ENCODE measurements at regions not wholly inside any gene's neighbourhood (a gene's known extent, or its start where the extent isn't known, plus 50 kb on each side); places are given as distances from the start of the nearest gene placed in this dataset.
A peak's percentile ranks its signal among the peaks of the same experiment; 100 is the strongest.
"Not testable (repeated sequence)": the region's sequence is repeated elsewhere in the genome, so short reads cannot be mapped to it uniquely, and the experiment has no call there.

- H3K4me3 ChIP-seq (ENCODE audit: low read depth, low read length), result no peak overlapping the region
- DNase-seq (ENCODE audit: low read depth), result no peak
- TF ChIP-seq CTCF (IDR thresholded peaks at IDR 0.05; ENCODE audit: low read depth, low read length, missing control alignments), result no peak
Measured at GRCh38 chr12:42030588-42030987, 114.1 kb downstream of the GXYLT1 start.

- no peak for DNase-seq (ENCODE audit: low read depth)
- no peak for TF ChIP-seq CTCF (IDR thresholded peaks at IDR 0.05; ENCODE audit: low read depth, low read length, missing control alignments)
- H3K4me3 ChIP-seq (ENCODE audit: low read depth, low read length), result no peak overlapping the region
Measured at GRCh38 chr12:42027546-42027945, 117.1 kb downstream of the GXYLT1 start.

GRCh38 chr12:42024495-42024830, 120.2 kb downstream of the GXYLT1 start:
- H3K4me3 ChIP-seq (ENCODE audit: low read depth, low read length), result no peak overlapping the region
- no peak for DNase-seq (ENCODE audit: low read depth)
- TF ChIP-seq CTCF (IDR thresholded peaks at IDR 0.05; ENCODE audit: low read depth, low read length, missing control alignments), result no peak

GRCh38 chr12:42023733-42024494, 120.8 kb downstream of the GXYLT1 start:
- peak; percentile 92 for TF ChIP-seq CTCF (IDR thresholded peaks at IDR 0.05; ENCODE audit: low read depth, low read length, missing control alignments)
- DNase-seq (ENCODE audit: low read depth), result peak; percentile 25
- peak overlapping the region; percentile 6; the same call in 1 of the 2 replicates for H3K4me3 ChIP-seq (ENCODE audit: low read depth, low read length)

GRCh38 chr12:42021937-42022336, 122.7 kb downstream of the GXYLT1 start:
- not testable (repeated sequence) for DNase-seq (ENCODE audit: low read depth); H3K4me3 ChIP-seq (ENCODE audit: low read depth, low read length)

- DNase-seq (ENCODE audit: low read depth), result no peak
Measured at GRCh38 chr12:42021469-42021868, 123.2 kb downstream of the GXYLT1 start.

GRCh38 chr12:42020226-42020625, 124.4 kb downstream of the GXYLT1 start:
- no peak for TF ChIP-seq CTCF (IDR thresholded peaks at IDR 0.05; ENCODE audit: low read depth, low read length, missing control alignments)
- no peak overlapping the region for H3K4me3 ChIP-seq (ENCODE audit: low read depth, low read length)
- DNase-seq (ENCODE audit: low read depth), result no peak

More at GRCh38 chr12:42021469-42021868, 123.2 kb downstream of the GXYLT1 start:
- no peak overlapping the region for H3K4me3 ChIP-seq (ENCODE audit: low read depth, low read length)
- no peak for TF ChIP-seq CTCF (IDR thresholded peaks at IDR 0.05; ENCODE audit: low read depth, low read length, missing control alignments)
